ENCODE measurements at regions not wholly inside any gene's neighbourhood (a gene's known extent, or its start where the extent isn't known, plus 50 kb on each side); places are given as distances from the start of the nearest gene placed in this dataset.
"Not testable (repeated sequence)": the region's sequence is repeated elsewhere in the genome, so short reads cannot be mapped to it uniquely, and the experiment has no call there.

GRCh38 chr6:139528471-139528870 lies 154.0 kb upstream of the CITED2 start:
- no peak for DNase-seq

- DNase-seq: no peak
These were observed 151.0 kb upstream of the CITED2 start for GRCh38 chr6:139525415-139525814.

DNA sequence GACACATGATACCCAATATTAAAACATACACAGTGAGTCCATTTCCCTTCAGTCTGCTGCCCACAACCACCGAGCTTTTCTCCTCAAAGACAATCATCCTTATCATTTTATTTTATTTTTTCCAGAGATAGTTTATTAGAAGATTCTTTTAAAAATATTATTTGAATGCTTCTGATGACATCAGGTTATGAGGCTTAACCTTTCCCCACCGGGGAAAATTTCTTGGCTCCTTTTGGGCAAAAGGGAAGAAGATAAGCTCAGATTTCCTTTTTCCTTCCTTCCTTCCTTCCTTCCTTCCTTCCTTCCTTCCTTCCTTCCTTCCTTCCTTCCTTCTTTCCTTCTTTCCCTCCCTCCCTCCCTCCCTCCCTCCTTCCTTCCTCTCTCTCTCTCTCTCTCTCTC lies 149.5 kb upstream of the CITED2 start:
- no peak for DNase-seq

GRCh38 chr6:139522511-139523220 lies 148.2 kb upstream of the CITED2 start:
- DNase-seq: no peak

DNA sequence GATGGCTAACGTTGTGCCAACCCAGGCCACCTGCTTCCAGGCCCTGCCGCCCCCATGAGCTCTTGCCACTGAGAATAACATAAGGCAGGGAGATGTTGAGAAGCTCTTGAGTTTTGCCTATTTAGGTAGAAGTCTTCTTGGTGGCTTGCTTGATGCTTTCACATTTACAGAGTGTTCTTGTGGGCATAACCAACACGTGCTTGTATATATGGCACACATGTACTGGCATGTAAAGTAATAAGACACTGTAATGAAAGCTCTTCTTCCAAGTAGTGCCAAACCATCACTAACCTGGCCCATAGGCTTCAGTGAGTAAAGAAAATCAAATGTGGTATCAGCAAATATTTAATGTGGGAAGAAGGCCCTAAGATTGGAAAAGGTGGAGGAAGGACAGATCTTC lies 146.9 kb upstream of the CITED2 start:
- DNase-seq: no peak

GRCh38 chr6:139520321-139520768 lies 145.9 kb upstream of the CITED2 start:
- no peak for DNase-seq

DNA sequence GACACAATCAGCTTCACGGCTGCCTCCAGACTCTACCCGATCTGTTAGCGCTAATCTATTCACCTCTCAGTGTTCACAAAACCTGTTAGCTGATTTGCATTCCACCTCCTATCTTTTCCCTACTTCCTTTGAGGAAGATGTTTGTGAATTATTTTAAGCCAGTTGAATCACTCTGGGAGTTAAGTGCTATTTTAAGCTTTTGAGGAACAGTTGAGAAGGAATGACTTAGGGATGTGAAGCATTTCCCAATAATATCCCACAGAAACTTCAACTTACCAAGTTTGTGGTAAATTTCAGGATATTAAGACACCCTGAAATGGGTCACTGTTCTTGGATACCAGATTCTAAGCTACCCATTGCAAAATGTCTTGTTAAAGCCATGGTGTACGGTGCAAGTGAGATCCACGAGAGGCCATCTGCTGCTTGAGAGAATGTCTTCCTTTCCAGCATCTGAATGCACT lies 145.2 kb upstream of the CITED2 start:
- DNase-seq: no peak

- no peak for DNase-seq
These were observed 144.6 kb upstream of the CITED2 start for GRCh38 chr6:139519097-139519496.

GRCh38 chr6:139518556-139519091 lies 144.2 kb upstream of the CITED2 start:
- no peak for DNase-seq

DNA sequence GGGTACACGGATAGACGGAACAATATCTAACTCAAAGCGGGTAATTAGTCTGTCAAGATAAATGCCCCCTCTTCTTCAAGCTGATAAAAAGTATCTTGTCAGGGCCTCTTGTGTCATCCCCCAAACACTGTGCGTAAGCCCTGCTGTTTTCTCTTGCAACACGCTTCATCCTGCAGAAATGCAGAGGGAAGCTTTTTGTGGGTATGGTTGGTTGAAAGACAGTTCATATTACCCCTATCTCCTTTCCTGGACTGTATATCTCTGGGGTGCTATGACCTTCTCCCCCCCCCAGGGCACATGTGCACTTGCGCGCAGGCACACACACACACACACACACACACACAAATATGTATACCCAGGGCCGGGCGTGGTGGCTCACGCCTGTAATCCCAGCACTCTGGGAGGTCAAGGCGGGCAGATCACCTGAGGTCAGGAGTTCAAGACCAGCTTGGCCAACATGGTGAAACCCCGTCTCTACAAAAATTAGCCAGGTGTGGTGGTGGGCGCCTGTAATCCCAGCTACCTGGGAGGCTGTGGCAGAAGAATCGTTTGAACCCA lies 143.6 kb upstream of the CITED2 start:
- DNase-seq: not testable (repeated sequence)

DNA sequence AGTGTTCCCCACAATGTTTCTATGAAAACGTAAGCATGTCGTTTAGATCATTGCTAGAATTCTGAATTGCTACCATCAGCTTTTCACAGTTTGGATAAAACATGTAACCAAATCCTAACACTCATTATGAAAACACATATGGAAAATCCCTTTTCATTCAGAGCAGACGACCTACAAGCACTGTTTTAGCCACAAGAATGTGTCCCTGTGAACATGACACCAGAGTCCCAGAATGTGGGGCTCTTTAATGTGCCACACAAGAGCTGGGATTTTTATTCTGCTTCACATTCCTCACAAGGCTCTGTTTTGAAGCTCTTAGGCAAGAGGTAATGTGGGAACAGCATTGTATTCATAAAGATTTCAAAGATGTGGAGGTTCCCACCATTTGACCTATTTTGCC lies 141.1 kb upstream of the CITED2 start:
- no peak for DNase-seq

DNA sequence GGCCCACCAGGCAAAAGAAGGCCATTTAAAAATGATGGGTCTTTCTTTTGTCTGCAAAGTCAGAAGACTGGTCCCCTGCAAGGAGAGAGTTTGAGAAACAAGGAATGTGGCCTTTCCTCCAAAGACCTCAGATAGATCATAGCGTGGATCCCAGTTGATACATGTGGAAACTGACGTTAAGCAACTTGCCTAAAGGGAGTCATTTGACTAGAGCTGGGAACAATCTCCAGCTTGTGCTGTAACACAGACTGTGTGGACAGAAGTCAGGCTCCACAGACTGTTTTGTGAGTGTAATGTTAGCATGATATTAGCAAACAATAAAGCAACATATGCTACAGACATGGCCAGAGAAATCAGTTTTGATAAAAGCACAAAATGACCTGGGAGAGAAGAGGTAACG lies 140.4 kb upstream of the CITED2 start:
- no peak for DNase-seq

GRCh38 chr6:139510040-139510790 lies 135.8 kb upstream of the CITED2 start:
- no peak for DNase-seq

GRCh38 chr6:139509167-139509566 lies 134.7 kb upstream of the CITED2 start:
- no peak for DNase-seq

- DNase-seq: peak; percentile 59
These were observed 134.1 kb upstream of the CITED2 start for GRCh38 chr6:139508576-139508975.

- DNase-seq: no peak
These were observed 133.6 kb upstream of the CITED2 start for GRCh38 chr6:139508023-139508422.

GRCh38 chr6:139500977-139501376 lies 126.5 kb upstream of the CITED2 start:
- no peak for DNase-seq

- DNase-seq: no peak
These were observed 124.3 kb upstream of the CITED2 start for GRCh38 chr6:139498715-139499114.

GRCh38 chr6:139497345-139497961 lies 123.0 kb upstream of the CITED2 start:
- no peak for DNase-seq

DNA sequence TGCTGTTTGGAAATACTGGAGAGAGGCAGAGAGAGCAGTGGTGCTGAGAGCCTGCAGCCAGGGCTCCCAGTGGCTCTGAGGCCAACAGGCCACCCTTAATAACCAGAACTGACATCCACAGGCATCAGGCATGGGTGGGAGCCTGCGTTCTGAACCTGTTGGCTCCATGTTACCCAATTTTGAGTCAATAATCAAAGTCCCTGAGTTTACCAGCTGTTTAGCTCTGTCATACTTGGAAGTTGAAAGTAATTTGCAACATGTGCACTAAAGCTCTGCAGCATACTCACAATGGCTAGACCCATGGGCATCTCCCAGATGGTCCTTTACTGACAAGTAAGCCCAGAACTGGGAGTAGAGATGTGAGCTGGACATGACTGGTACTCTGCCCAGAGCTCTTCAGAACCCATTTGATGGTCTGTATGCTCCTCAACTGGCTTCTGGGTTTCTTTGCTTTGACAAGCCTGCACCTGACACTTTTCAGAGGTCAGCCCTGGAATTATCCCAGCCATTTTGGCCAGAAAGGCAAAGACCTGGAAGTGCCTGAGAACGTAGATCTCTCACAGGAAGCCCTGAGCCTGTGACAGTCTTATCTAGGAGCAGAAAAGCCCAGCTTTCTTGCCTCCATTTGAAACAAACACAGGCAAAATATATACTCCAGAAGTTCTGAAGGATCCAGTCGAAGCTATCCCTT lies 122.4 kb upstream of the CITED2 start:
- DNase-seq: no peak

DNA sequence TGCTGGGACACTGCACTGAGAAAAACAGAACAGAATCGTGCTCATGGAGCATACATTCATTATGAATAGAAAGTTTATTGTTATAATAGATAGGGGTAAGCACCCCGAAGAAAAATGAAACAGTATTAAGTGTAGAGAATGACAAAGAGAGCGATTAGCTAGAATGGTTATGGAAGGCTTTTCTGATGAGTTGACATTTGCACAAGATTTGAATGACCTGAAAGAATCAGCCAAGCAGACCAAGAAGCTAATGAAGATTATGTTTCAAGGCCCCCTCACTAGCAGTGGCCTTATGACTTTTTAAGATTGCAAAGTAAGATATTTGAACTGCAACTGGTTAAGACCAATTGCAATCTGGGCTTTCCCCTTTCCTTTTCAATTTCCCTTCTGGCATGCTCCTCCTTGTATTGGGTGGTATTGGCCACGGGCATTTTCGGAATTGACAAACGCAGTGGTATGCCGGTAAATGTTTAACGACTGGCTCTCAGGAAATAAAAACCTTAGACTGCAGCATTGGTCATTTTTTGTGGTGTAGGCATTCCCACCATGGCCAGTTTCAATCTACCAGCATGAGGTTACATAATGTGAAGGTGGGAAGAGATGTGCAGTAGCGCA lies 120.0 kb upstream of the CITED2 start:
- no peak for DNase-seq

DNA sequence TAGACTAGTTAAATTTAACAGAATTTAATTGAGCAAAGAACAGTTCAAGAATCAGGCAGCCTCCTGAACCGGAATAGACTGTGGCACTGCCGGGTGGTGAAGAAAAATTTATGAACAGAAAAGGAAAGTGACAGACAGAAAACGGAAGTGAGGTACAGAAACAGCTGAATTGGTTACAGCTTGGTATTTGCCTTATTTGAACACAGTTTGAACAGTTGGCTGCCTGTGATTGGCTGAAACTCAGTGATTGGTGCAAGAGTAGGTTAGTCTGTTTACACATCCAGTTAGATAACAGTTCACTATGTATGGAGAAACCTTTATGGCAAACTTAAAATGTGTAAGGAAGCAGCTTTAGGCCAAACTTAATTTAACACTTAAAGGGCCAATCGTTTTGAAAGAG lies 116.0 kb upstream of the CITED2 start:
- no peak for DNase-seq

All from DMS79 (cell line).